HG02571 (cell line): ENCODE measurements at regions not wholly inside any gene's neighbourhood (a gene's known extent, or its start where the extent isn't known, plus 50 kb on each side); places are given as distances from the start of the nearest gene placed in this dataset.

Source experiments
- ATAC-seq: cut with Tn5 transposase; IDR thresholded peaks from one replicate; pipeline ENCODE4 v1.9.1; 2021; ENCODE audit warnings: mild to moderate bottlenecking, moderate library complexity; ENCODE audit not compliant: unreplicated experiment

GRCh38 chr6:9627916-9628315 lies 787.0 kb downstream of the TFAP2A start:
- no peak for ATAC-seq

DNA sequence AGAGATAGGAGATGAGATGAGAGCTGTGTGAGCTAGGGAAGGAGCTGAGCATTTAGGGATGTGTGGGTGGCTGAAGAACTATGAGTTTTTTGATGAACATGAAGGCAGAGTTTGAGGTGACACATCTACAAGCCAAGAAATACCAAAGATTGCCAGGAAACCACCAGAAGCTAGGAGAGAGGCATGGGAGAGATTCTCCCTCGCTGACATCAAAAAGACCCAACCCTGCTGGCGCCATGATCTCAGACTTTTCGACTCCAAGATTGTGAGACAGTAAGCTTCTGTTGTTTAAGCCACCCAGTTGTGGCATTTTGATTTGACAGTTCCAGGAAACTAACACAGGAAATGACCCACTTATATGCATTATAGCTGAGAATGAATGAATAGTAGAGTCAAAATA lies 790.9 kb downstream of the TFAP2A start:
- no peak for ATAC-seq

DNA sequence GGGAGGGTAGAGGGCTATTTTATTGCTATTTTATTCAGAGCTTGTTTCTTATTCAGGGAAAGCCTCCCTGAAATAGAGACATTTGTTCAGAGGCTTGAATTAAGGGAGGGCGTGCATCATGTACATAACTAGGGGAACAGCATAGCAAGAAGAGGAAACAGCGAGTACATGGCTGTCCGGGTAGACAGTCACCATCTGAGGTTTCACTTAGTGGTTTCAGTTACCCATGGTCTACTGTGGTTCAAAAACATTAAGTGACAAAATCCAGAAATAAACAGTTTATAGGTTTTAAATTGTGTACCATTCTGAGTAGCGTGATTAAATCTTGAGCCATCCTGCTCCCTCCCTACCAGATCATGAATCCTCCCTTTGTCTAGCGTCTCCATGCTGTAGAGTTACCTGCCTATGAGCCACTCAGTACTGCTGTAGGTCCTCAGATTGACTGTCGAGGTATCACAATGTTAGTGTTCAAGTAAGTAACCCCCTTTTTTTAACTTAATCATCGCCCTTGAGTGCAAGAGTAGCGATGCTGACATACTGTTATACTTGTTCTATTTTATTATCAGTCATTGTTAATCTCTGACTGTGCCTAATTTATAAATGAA lies 791.5 kb downstream of the TFAP2A start:
- no peak for ATAC-seq

DNA sequence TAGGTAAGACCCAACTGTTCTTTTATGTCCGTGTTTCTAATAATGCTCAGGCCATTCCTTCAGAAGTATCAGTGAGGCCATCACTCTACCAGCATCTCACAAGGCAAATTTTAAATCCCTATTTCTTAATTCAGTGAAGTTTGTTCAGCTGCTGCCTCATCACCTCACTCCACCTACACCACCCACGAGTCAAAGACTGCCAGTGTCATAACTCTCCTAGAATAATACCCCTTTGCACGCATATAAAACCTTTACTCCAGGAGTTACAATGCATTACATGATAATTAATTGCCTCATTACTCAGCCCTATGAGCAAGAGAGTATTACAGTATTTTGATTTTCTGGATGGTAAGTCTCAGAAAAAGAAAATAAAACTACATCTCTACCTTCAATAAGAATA lies 793.6 kb downstream of the TFAP2A start:
- ATAC-seq = no peak

- no peak for ATAC-seq
These were observed 794.2 kb downstream of the TFAP2A start for GRCh38 chr6:9620687-9621086.

GRCh38 chr6:9620263-9620662 lies 794.6 kb downstream of the TFAP2A start:
- no peak for ATAC-seq

DNA sequence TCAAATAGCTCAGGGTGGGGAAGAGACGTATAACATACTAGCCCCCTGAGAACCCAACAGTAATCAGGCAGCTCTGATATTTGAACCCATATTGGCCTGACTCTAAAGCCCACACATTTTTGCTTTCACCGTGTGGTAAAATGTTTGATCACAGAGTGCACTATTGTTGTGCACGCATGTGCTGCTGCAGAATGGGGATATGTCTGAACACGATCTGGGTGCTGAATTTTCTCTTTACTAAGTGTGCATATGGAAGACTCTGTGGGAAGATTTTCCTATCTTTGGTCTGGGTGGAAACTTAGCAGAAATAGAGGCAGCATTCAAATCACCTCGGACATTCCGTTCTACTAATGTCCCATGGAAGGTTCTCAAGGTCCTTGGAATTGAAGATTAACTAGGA lies 800.1 kb downstream of the TFAP2A start:
- no peak for ATAC-seq

DNA sequence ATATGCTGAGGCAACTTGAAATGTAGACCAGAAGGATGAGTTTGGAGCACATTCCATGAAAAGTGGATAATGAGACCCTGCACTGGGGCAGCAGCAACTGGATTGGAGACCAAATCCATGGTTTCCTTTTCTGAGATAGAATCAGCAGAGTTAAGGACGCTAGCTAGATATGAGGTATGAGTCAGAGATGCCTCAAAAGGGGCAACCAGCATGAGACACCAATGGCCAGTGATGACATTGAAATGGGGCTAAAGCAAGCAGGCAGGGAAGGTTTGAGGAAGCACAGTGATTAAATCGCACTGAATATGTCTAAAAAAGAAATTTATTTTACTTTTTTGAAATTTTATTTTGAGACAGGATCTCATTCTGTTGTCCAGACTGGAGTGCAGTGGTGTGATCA lies 802.4 kb downstream of the TFAP2A start:
- no peak for ATAC-seq

- ATAC-seq = no peak
These were observed 804.1 kb downstream of the TFAP2A start for GRCh38 chr6:9610620-9611415.

DNA sequence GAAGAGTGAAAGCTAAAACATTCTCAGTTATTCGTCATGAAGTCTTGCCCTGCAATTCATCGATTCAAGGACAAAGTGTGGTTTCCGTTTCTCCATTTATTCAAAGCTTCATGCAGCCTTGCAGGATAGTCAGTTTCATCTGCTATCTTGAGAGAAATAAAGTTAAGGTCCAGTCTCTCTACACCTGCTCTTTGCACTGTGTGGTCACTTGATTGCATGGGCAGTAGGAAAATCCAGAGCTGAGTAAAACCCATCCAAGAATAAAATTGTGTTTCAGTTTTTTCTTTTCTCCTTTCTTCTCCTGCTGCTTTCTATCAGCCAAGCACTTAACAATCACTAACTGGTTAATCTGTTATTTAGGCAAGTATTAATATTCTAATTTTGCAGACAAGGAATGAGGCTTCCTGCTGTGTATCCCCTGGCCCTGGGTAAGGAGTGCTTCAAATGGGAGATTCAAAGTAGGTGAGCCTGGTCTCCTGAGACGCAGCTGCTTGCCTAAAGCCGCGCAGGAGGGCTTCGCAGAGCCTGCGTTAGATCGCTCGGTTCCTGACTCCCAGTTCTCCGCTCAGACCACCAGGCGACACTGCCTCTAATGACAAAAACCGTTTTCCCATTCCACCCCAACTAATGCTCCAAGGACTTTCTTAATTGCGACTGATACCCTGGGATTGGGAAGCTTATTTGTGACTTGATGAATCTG lies 808.3 kb downstream of the TFAP2A start:
- ATAC-seq = no peak

DNA sequence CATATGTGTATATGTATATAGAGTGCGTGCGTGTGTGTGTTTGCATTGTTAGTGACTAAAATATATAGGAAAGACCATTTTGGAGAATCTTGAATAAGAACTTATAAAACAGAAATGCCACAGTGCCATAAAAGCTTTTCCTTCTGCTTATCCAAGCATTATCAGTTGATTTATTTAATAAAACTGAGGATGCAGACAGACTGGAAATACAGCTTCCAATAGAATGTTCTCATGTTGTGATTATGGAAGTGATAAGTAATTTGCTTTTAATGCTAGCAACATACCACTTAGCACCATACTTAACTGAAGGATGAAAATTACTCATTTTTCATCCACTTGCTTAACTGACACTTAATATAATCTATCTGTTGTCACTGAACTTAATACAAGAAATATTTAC lies 820.1 kb downstream of the TFAP2A start:
- no peak for ATAC-seq

GRCh38 chr6:9593554-9593953 lies 821.3 kb downstream of the TFAP2A start:
- ATAC-seq = no peak

DNA sequence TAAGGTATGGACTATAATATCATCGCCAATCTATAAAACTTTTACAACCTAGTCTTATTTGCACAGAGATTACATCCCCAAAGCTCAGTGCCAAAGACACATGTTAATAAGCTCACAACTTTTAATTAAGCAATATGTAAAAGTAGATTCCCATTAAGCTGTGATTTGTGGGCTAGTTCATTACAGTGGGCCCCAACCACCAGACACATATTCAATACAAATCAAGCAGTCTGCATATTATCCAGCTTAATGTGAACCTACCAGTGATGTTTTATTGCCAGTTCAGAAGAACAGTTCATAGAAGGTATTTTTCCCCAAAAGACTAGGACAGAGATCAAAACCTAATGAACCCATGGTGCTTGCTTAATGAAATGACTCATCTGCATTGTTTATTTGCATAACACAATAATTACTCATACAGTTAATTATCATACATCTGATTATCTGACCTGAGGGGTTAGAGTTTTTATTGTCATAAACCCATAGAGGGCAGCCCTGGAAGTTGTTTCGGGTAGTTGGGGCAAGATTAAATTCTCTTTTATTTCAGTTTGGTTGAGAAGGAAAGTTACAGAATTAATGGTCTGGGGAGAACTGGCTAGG lies 831.0 kb downstream of the TFAP2A start:
- ATAC-seq = no peak

GRCh38 chr6:9581155-9581554 lies 833.7 kb downstream of the TFAP2A start:
- ATAC-seq = no peak

DNA sequence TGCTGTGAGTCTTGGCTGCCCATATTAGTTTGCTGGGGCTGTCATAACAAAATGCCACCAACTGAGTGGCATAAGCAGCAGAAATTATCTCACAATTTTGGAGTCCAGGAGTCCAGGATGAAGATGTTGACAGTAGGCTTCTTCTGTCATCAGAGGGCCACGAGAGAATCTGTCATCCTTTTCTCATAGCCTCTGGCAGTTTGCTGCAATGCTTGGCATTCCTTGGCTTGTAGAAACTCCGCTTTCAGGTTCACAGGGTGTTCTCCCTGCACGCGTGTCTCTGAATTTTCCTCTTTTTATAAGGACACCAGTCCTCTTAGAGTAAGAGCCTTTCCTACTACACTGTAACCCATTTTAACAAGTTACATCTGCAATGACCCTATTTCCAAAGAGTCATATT lies 838.4 kb downstream of the TFAP2A start:
- no peak for ATAC-seq

DNA sequence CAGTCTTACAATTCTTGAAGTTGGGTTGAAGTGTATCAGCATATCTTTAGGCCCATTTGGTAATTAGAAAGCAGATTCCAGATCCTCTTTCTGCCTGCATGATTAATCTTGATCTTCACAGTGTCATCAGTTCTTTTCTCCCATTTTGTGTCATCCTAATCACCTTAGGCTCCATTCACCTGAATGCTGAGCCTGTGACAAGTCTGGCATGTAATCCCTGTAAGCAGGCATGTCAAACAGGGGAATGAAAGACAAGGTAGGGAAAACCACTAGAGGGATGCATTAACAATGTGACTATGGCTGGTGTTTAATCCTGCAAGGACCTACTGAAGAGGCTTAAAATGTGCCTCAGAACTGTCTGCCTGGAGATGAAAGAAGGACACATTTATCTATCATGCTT lies 848.8 kb downstream of the TFAP2A start:
- no peak for ATAC-seq

GRCh38 chr6:9564021-9564420 lies 850.9 kb downstream of the TFAP2A start:
- ATAC-seq = no peak

GRCh38 chr6:9563568-9563967 lies 851.3 kb downstream of the TFAP2A start:
- no peak for ATAC-seq

GRCh38 chr6:9554806-9555205 lies 860.1 kb downstream of the TFAP2A start:
- no peak for ATAC-seq

DNA sequence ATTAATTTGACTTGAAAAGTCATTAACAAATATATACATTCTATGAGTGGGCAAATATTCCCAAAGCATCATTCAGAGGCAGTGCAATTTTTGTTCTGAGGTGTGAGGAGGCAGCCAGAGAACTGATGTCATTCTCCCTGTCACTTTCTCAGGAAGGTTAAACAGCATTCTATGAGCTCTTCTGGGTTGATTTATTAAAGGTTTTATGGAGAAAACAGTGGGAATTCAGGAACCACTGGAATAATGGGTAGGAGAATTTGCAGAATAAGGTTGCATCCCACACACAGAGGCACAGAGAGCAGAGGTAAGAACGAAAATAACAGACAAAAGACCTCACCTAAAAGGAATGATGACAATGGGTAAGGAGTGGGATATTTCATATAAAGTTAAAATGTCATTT lies 860.6 kb downstream of the TFAP2A start:
- no peak for ATAC-seq

DNA sequence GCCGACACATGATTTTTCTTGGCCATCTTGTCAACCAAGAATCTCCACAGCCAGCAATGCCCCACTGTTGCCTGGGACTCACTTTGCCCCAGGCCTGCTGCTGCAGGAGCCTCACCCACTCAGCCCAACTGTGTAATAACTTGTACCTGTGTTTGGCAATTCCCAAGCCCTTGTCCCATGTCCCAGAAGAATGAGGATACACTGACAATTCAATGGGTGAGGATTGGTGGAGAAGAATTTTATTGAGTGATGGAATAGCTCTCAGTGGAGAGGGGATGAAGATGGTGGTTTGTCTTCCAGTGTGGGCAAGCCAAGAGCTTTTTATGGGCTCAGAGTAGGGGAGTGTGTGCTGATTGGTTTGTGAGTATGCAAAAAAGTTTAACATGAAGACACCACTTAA lies 861.9 kb downstream of the TFAP2A start:
- no peak for ATAC-seq

- no peak for ATAC-seq
These were observed 871.2 kb downstream of the TFAP2A start for GRCh38 chr6:9543649-9544048.
